ENCODE measurements at regions not wholly inside any gene's neighbourhood (a gene's known extent, or its start where the extent isn't known, plus 50 kb on each side); places are given as distances from the start of the nearest gene placed in this dataset.
A peak's percentile ranks its signal among the peaks of the same experiment; 100 is the strongest.

DNA sequence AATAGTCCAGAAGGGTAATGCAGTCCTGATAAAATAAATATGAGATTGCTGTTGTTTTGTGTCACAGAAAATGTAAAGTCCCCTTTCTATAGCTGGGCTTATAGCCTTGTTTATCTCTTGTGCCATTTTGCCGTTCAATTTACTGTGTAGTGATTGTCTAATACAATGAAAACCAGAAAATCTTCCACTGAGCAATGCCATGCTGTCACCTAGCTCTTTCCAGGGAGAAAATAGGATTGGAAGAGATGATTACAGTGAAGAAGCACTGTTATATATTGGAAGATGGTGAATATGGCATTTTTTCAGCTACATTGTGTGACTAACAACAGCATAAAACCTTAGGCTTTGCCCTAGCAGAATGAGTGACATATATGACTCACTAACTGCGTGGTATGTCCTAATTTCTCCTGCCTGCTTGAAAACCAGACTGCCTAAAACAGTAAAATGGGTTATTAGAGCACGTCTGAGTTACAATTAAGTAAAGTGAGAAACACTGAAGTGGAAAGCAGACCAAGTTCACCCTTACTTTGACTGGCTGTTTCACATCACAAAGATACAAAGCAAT, 332.4 kb upstream of the ZP4 start:
- DNase-seq (ENCODE audit: low spot score), result no peak

DNA sequence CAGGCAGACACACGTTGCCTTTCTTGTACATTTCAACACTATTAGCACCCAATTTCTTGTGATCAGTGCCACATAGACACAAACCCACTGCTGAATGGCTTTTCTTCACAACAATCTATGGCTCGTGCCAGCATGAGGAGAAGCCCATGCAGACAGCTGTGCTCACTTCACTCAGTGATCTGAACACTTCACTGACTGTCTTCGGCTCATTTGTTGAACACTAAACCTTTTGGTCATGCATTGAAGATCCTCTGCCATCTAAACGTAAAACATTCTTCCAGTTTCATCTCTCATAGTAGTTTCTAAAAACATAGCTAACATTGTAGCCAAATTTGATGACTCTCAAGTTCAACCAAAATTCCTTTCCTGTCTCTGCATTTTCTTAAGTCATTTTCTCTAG, 331.0 kb upstream of the ZP4 start:
- no peak for DNase-seq (ENCODE audit: low spot score)

DNA sequence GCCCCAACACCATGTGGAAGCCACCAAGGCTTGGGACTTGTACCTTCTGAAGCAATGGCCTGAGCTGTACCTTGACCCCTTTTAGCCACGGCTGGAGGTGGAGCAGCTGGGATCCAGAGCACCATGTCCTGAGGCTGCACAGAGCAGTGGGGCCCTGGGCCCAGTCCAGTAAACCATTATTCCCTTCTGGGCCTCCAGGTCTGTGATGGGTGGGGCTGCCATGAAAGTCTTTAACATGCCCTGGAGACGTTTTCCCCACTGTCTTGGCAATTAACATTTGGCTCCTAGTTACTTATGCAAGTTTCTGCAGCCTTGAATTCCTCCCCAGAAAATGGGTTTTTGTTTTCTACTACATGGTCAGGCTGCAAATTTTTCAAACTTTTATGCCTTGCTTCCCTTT, 323.7 kb upstream of the ZP4 start:
- no peak for DNase-seq (ENCODE audit: low spot score)

DNA sequence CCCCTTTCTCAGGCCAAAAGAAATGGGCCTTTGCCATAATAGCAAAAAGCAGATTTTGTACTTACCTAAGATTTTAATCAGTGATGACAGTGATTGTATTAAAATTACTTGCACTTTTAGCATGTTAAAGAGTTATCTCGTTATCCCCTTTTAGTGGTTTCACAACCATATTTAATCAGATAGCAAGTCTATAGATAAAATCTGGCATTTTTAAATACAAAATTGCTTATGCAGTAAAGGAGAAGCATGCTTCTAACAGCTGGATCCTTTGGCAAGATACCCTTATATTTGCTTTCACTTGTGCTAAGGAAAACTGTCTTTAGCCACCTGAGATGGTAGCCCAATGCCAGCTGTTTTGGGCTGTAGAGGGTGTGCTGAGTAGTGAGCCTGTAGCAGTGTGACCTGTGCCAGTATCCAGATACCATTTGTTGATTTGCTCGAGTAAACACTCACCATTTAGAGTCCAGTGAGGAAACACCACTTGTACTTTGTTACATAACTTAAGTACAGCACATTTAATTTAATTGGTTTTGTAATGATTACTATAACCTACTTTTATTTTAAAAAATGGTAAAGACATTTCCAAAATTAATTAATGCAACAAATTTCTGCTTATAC, 314.4 kb upstream of the ZP4 start:
- DNase-seq (ENCODE audit: low spot score), result peak; percentile 11

DNA sequence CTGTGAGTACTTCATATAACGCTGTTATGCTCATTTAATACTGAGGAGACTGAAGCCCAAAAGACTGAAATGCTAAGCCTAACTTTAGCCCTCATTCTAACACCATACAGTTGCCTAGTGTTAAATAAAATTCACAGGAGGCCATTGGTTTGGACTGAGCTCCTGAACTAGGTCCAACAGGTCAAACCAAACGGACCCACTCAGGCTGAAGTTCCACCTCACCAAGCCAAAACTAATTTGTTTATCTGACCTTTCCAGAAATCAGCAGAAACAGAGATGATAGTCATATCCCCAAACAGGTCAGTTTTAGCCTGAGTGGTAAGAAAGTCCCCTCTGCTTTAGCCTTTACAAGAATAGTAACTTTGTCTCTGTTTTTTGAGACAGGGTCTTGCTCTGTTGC, 311.3 kb upstream of the ZP4 start:
- DNase-seq (ENCODE audit: low spot score), result no peak

DNA sequence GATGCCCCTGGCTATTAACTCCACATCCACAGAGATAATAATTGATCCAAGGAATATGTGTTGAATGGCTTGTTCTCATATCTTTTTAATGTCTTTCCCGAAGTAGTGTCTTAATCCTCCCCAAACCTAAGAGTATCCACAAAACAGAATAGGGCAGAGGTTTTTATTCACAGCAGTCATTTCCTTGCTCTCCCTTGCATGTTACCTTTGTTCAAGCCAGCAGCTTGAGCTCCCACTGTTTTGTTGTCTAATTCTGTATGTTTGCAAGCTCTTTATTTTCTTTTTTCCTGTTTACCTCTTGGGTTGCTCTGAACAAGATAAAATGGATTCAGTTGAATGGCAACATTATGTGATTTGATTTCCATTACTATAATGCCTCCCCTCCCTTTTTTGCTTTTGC, 308.6 kb upstream of the ZP4 start:
- no peak for DNase-seq (ENCODE audit: low spot score)

DNA sequence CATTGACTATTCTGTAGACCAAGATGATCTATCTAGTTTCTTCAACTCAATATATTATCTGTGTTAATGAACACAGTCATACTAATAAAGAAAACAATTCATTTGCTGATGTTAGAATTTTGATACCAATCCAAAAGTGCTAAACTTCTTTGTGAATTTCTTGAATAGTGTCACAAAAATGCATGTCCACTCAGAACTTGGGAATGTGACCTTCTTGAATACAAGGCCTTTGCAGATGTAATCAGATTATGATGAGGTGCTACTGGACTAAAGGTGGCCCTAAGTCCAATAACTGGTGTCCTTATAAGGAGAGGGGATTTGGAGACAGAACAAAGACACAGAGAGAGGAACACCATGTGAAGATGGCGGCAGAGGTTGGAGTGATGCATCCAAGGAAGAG, 305.8 kb upstream of the ZP4 start:
- DNase-seq (ENCODE audit: low spot score), result no peak

DNA sequence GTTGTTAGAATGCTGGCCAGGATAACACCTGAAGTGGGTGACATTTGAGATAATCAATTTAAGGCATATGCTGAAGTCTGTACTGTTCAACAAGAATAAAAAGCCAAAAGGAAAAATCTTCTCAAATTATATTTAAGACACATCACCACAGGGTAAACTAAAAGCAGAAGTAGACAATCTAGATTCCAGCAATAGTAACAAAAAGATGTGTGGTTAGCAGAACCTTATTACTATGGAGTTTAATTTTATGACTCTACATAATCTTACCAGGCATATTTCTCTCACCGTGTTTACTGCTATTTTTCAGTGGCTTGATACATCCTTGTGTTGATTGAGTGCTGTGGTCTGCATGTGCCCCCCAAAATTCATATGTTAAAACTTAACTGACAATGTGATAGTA, 300.4 kb upstream of the ZP4 start:
- no peak for DNase-seq (ENCODE audit: low spot score)

DNA sequence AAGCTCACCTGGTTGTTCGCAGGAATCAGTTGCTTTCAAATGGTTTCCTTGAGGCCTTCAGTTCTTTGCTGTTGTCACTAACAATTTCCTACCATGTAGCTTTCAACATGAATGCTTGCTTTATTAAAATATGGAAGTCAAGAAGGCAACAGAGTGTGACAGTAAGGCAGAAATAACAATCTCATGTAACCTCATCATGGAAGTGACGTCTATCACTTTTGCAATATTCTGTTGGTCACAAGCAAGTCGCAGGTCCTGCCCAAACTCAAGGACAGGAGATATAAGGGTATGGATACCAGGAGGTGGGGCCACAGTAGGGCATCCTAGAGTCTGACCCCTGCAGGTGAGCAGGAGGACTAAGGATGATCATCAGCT, 296.8 kb upstream of the ZP4 start:
- DNase-seq (ENCODE audit: low spot score), result no peak

DNA sequence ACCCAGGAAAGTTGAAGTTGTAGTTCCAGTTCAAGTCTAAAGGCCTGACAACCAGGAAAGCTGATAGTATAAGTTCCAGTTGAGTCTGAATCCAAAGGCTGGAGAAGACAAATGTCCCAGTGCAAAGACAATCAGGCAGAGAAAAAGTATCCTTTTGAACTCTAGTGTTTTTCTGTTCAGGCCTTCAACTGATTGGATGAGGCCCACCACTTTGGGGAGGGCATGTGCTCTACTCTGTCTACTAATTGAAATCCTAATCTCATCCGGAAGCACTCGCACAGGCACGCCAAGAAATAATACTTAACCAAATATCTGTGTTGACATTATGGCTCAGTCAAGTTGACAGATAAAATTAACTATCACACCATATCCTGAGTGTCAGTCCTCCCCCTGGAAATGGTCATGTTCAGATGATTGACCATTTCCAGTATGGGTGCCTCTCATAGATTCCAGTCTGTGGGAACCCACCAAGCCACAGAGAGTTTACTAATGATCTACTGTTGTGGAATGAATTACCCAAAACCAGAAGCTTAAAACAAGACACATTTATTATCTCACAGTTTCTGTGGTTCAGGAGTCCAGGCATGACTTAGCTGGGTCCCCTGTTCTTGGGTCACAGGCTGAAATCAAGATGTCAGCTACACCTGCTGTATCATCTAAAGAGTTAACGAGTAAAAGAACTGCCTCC, 296.3 kb upstream of the ZP4 start:
- no peak for DNase-seq (ENCODE audit: low spot score)

DNA sequence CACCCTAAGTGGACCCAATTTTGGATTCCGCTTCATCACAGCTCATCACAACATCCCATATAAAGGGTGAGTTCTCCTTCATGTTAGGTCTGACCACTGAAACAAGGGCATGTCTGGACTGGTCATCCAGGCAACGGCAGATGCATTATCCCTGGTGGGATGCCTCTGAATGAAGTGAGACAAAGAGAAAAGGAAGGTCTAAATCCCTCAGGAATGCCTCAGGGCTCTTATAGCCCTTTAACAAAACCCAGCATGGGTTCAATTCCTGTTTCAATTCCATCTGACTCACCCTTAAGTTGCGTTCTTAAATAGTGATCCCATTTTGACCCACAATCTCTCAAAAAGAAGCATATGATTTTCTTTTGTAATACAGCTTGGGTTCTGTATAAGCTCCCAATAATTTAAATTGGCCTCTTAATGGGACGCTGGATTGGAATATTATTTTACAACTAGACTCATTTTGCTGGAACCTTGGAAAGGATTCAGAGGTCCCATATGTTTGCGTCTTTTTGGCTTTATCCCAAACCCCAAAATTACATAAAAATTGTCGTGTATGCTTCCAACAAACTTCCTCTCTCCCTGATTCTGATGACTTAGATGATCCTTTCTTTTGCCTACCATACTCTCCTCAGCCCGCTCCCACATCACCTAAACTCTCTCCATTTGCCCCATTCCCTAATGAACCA, 287.4 kb upstream of the ZP4 start:
- no peak for DNase-seq (ENCODE audit: low spot score)

DNA sequence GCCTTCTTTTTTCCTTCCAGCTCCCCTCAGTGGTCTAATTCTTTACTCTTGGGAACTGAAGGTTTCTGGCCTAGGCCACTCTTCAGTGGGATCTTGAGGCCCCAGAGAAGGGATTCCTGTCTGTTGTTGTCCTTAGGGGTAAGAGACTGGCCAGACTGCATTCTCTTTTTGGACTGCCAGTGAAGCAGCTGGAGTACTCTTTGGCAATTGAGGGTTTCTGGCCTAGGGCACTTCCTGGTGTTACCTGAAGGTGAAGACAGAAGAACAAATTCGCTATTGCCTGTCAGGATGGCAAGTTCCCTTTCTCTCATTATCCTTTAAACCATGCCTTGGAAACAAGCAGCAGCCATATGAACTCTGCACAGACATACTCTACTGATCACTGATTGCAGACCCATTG, 286.6 kb upstream of the ZP4 start:
- DNase-seq (ENCODE audit: low spot score), result no peak

DNA sequence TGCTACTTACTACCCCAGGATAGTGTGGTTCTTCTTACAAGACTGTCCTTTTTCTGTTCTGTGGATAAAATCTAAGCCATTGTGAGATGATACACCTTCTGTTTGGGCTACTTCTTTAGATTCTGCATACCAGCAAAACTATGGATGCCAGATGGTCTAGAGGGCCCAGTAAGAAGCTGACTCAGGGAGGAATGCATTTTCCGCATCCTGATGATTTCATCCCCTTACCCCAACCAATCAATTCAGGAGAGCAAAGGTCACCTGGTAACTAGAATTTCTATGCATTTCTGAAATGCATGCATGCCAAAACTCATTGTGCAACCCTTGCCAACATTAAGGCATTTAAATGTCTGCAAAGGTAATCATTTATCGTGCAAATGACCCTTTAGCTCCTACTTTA, 285.7 kb upstream of the ZP4 start:
- DNase-seq (ENCODE audit: low spot score), result no peak

DNA sequence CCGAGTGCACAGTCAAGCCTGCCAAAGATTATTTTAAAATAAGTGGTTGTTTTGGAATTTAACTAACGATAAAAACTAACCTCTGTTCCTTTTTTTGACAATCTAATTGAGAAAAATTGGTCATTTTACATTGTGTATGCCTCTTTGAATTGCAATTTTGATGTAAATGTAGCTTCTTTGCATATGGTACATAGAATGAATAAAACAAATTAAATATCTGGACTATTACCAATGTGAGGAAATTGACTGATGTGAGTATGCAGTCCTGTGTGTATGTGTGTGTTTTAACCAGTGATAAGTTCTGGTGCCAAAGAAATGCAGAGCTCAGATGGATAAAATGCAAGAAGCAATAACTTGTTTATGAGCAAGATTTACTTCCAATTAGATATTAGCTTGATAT, 281.3 kb upstream of the ZP4 start:
- DNase-seq (ENCODE audit: low spot score), result no peak

DNA sequence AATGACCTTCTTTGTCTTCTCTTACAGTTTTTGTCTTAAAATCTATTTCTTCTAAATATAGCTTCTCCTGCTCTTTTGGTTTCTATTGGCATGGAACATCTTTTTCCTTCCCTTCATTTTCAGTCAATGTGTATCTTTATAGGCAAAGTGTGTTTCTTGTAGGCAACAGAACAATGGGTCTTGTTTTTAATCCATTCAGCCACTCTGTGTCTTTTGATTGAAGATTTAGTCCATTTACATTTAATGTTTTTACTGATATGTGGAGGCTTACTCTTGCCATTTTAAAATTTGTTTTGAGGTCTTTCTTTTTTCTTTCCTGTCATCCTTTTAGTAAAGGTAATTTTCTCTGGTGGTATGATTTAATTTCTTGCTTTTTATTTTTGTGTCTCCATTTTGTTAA, 271.2 kb upstream of the ZP4 start:
- no peak for DNase-seq (ENCODE audit: low spot score)

DNA sequence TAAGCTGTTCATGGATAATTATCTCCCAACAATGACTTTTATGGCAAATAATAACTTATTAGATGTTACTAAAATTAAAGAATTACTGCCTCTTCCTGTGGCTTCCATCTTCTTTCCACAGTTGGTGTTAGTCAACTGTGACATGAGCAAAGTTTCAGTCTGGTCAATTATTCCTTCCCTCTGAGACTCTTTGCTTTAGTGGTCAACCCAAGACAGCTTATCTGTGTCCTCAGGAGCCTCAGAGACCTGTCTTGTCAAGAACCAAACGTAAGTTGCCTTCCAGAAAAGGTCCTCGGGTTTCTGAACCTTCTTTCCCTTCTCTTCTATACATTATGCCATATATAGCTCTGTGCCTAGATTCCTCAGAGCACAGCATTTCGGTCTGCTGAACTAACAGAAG, 263.2 kb upstream of the ZP4 start:
- DNase-seq (ENCODE audit: low spot score), result no peak

DNA sequence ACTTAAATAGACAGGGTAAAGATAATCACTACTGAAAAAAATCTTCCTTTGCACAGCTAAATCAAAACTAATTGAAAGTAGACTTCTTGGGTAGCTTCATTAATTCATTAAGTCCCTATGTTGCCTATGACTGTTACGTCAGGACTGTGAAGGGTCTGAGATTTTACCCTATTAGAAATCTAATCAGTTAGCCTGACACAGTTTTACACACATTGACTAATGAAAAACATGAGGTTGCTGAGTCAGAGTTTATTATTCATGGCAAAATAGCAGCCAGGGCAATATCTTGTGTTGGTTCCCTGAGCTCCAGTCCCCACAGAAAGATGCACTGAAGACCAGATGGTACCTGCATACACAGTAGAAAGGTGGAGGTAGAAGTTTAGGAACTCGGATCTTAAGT, 262.5 kb upstream of the ZP4 start:
- DNase-seq (ENCODE audit: low spot score), result no peak

DNA sequence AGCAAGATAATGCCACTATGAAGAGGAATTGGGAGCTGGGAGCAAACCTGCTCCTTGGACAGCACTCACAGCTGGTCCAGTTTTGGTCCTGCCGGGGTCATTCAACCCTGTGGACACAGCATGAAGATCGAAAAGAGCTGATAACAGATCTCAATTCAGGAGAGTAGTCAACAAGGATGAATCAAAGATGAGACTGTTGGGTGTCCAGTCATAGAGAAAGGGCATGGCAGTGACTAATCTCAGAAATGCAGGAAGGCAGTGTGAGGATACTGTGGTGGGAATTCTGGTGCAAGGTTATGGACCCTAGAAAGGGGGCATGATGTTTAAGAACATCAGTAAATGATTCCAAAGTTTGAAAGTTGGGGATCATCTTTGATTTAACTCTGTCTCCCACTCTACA, 261.4 kb upstream of the ZP4 start:
- DNase-seq (ENCODE audit: low spot score), result no peak

DNA sequence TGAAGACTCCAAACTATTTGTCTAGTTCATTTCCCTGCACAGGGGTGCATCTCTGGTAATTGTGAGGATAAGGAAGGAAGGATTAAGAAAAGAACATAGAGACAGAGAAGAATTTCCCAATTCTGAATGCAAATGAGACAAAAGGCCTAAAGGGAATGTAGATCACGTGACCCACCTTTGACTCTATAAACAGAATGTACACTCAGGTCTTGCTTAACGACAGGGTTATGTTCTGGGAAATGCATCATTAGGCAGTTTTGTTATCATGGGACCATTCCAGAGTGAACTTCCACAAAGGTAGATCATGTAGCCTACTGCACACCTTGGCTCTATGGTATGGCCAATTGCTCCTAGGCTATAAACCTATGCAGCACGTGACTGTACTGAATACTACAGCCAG, 252.3 kb upstream of the ZP4 start:
- no peak for DNase-seq (ENCODE audit: low spot score)

DNA sequence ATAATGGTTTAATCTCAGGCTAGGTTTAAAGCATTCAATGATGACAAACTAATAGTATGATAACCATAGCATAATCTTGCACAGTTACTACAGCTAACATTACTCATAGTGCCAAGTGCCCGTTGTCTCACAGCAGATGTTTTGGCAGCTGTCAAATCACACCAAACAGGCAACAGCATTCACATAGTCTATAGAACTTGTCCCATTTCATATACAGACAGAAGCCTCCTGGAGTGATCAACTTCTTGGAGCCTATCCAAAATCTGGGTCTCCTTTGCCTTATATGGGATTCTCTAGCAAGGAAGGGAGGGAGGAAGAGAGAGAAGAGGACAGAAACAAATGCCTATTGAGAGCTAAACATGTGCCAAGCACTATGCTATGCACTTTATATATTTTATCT, 250.6 kb upstream of the ZP4 start:
- no peak for DNase-seq (ENCODE audit: low spot score)

DNA sequence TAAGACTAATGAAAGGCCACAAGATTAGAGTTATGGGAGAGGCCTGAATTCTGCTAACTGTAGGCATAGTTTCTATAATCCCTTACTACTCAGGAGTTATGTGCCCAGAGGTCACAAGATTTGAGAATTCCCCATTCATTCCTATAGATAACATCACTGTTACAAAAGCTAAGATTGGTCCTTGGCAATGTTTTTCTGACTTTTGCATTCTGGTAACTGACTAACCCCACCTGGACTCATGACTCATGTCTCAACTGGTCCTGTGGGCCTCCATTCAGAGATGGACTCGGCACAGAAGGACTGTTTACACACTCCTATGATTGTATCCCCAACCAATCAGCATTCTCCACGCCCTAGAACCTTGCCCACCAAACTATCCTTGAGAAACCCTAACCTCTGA, 249.0 kb upstream of the ZP4 start:
- no peak for DNase-seq (ENCODE audit: low spot score)

DNA sequence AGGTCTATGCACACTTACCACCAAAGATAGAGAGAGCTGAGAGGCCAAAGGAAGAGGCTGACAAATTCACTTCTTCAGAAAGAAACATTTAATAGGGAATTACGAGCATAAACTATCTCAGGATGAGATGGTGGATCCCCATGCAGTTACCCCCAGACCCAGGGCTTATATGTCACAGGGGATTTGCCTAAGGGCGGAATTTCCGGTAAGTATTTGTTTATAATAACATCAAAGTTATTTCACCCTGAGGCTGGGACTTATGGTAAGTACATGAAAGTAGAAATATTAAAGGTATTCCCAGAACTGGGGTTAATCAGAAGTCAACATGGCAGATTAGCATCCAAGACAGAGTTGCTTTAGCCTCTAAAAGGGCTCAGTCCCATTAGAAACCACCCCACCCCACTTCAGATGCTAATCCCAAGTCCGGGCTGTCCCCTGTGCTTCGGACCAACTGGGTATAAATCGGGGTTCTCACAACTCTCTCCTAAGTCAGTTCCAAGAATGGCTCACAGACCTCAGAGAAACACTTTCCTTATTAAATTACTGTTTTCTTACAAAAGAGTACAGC, 247.4 kb upstream of the ZP4 start:
- no peak for DNase-seq (ENCODE audit: low spot score)

Measured in SK-N-DZ (cell line).